ENCODE measurements at regions not wholly inside any gene's neighbourhood (a gene's known extent, or its start where the extent isn't known, plus 50 kb on each side); places are given as distances from the start of the nearest gene placed in this dataset.

DNA sequence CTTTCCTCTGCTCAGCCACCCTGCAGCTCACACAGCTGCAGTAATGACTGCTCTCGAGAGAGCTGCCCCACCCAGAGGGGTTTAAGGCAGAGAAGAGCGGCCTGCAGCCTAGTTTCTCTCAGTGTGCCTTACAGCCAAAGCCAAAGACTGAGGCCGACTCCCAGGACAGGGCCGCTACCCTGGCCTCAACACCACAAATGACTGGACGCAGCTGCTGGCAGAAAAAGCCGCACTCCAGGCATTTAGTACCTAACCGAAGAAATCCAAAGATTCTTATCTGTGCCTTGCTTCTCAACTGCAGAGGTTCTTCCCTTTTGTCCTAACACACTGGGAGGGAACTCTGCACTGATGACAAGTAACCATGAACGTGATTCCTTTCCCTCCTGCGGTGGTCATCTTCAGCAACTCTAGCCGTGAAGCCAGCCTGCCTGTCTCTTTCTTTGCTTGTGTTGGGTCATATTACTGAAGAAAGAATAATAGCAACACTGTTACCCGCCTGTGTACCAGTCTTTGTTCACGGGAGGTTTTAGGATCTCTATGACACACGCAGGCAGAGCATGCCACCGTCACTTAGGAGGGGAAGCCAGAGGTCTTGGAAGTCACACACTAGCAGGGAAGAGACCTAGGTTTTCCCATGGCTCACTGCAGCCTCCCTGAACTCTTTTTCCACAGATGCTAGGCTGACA lies 202.7 kb downstream of the RHOU start:
- TF ChIP-seq, protein P1, sequence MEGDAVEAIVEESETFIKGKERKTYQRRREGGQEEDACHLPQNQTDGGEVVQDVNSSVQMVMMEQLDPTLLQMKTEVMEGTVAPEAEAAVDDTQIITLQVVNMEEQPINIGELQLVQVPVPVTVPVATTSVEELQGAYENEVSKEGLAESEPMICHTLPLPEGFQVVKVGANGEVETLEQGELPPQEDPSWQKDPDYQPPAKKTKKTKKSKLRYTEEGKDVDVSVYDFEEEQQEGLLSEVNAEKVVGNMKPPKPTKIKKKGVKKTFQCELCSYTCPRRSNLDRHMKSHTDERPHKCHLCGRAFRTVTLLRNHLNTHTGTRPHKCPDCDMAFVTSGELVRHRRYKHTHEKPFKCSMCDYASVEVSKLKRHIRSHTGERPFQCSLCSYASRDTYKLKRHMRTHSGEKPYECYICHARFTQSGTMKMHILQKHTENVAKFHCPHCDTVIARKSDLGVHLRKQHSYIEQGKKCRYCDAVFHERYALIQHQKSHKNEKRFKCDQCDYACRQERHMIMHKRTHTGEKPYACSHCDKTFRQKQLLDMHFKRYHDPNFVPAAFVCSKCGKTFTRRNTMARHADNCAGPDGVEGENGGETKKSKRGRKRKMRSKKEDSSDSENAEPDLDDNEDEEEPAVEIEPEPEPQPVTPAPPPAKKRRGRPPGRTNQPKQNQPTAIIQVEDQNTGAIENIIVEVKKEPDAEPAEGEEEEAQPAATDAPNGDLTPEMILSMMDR (IDR thresholded peaks at IDR 0.05; ENCODE audit: low read depth, low read length), result no peak
- no peak for TF ChIP-seq EZH2phosphoT487 (IDR thresholded peaks at IDR 0.05; ENCODE audit: low read depth)

Data from OCI-LY3 (cell line).